GM12878 (cell line): ENCODE measurements at regions not wholly inside any gene's neighbourhood (a gene's known extent, or its start where the extent isn't known, plus 50 kb on each side); places are given as distances from the start of the nearest gene placed in this dataset.

Source experiments
- ATAC-seq: fragments of 200-7000 bp; cut with Tn5 transposase; 3 replicates; pipeline ENCODE4 v1.9.1; 2020; ENCODE audit warnings: mild to moderate bottlenecking, moderate library complexity
- BruUV-seq: library from RNA; stranded (reverse); fragments of 400-500 nt; replicated peaks from 2 replicates; lab custom pipeline; 2021; lab: Mats Ljungman, UMichigan
- CTCF ChIA-PET: fragments of 300-600 bp; sonication (Branson Sonifier 250); formaldehyde crosslinking; extraction: SDS; loops from one replicate; lab custom pipeline; 2021; ENCODE audit warnings: inconsistent platforms; lab: Yijun Ruan, JAX
- POLR2A ChIA-PET: fragments of 350-600 bp; formaldehyde crosslinking; extraction: SDS; loops from one replicate; lab custom pipeline; 2021; ENCODE audit warnings: inconsistent platforms; lab: Charles Lee
- RAD21 ChIA-PET: fragments of 300-600 bp; sonication (Branson Sonifier 250); formaldehyde crosslinking; loops from one replicate; lab custom pipeline; 2023; ENCODE audit warnings: antibody characterized with exemption; ENCODE audit not compliant: unreplicated experiment; lab: Charles Lee
- SMC1A ChIA-PET: fragments of 300-600 bp; sonication (Branson Sonifier 250); formaldehyde crosslinking; loops from one replicate; lab custom pipeline; 2023; ENCODE audit not compliant: unreplicated experiment, uncharacterized antibody; lab: Charles Lee
- DNase-seq: peaks from one replicate; pipeline ENCODE4 v3.0.0-alpha.2; 2011; ENCODE audit warnings: low read depth, low spot score
- FAIRE-seq: peaks from 3 replicates; lab custom pipeline; 2011; peaks lifted over from hg19 to GRCh38; lab: Jason Lieb, UNC
- H2AFZ ChIP-seq: 2 replicates; pipeline ENCODE4 v1.6.0; 2011; ENCODE audit warnings: low read depth, low read length, control low read depth; ENCODE audit not compliant: control insufficient read depth
- H3K27ac ChIP-seq: 2 replicates; pipeline ENCODE4 v1.5.1; 2011; ENCODE audit warnings: control low read depth; ENCODE audit not compliant: control insufficient read depth, insufficient read depth
- H3K27me3 ChIP-seq, 2 experiments: replicated peaks in 1 of 2; 2 replicates each; pipeline versions ENCODE4 v1.6.0 to v1.6.1; 2011; ENCODE audit warnings: low read length in 1 of 2; ENCODE audit not compliant: control insufficient read depth in 2 of 2, insufficient read depth in 2 of 2
- H3K36me3 ChIP-seq, 2 experiments: 2 replicates each; pipeline ENCODE4 v1.5.1; 2011; ENCODE audit warnings: low read length in 1 of 2; ENCODE audit not compliant: control insufficient read depth in 2 of 2, insufficient read depth in 2 of 2
- H3K4me1 ChIP-seq: 2 replicates; pipeline ENCODE4 v1.6.1; 2011; ENCODE audit warnings: mild to moderate bottlenecking, low read length, moderate library complexity, mixed read lengths; ENCODE audit not compliant: control insufficient read depth, insufficient read depth
- H3K4me2 ChIP-seq: 2 replicates; pipeline ENCODE4 v1.6.0; 2011; ENCODE audit warnings: control low read depth; ENCODE audit not compliant: control insufficient read depth, insufficient read depth
- H3K4me3 ChIP-seq: fragments of 200-600 bp; sonication (generic); 2 replicates; pipeline ENCODE4 v1.5.1; 2016
- H3K79me2 ChIP-seq: 2 replicates; pipeline ENCODE4 v1.6.0; 2011; ENCODE audit warnings: low read length; ENCODE audit not compliant: control insufficient read depth, insufficient read depth
- H3K9ac ChIP-seq: 2 replicates; pipeline ENCODE4 v1.8.0; 2011; ENCODE audit warnings: low read length, control low read depth, mixed read lengths; ENCODE audit not compliant: control insufficient read depth, insufficient read depth
- H3K9me3 ChIP-seq: replicated peaks from 3 replicates; pipeline ENCODE4 v1.5.1; 2011; ENCODE audit warnings: mild to moderate bottlenecking, low read length; ENCODE audit not compliant: control insufficient read depth, insufficient read depth
- H4K20me1 ChIP-seq: 2 replicates; pipeline ENCODE4 v1.6.0; 2011; ENCODE audit not compliant: control insufficient read depth, insufficient read depth
- BACH1 ChIP-seq: fragments of 450-650 bp; IDR thresholded peaks from 2 replicates; pipeline ENCODE4 v1.6.1; 2017; ENCODE audit warnings: mild to moderate bottlenecking, borderline replicate concordance
- BCLAF1 ChIP-seq: fragments of 450-650 bp; IDR thresholded peaks from 2 replicates; pipeline ENCODE4 v1.6.1; 2017; ENCODE audit warnings: antibody characterized with exemption, mild to moderate bottlenecking, moderate library complexity
- CHD2 ChIP-seq: IDR thresholded peaks from 2 replicates; pipeline ENCODE4 v1.6.1; 2011; ENCODE audit warnings: low read depth, low read length, improper control_type of control experiment, borderline replicate concordance
- CREM ChIP-seq: IDR thresholded peaks from 2 replicates; pipeline ENCODE4 v1.6.1; 2014; ENCODE audit warnings: antibody characterized with exemption, low read depth
- FOS ChIP-seq: IDR thresholded peaks from 3 replicates; pipeline ENCODE4 v1.6.1; 2011; ENCODE audit warnings: borderline replicate concordance; ENCODE audit not compliant: insufficient read length; ENCODE audit errors: extremely low read depth
- FOXK2 ChIP-seq: fragments of 450-650 bp; IDR thresholded peaks from 2 replicates; pipeline ENCODE4 v1.6.1; 2017; ENCODE audit warnings: mild to moderate bottlenecking, moderate library complexity
- IRF4 ChIP-seq: IDR thresholded peaks from 2 replicates; pipeline ENCODE4 v1.6.1; 2011; ENCODE audit warnings: low read depth, low read length
- MEF2B ChIP-seq: fragments of 450-650 bp; IDR thresholded peaks from 2 replicates; pipeline ENCODE4 v1.6.1; 2018; ENCODE audit warnings: mild to moderate bottlenecking, moderate library complexity; ENCODE audit not compliant: partially characterized antibody, poor library complexity, severe bottlenecking
- NFYB ChIP-seq: IDR thresholded peaks from 2 replicates; pipeline ENCODE4 v1.6.1; 2011; ENCODE audit warnings: low read depth, mild to moderate bottlenecking, low read length, improper control_type of control experiment, moderate library complexity; ENCODE audit not compliant: insufficient read depth
- NR2C1 ChIP-seq: fragments of 450-650 bp; IDR thresholded peaks from 2 replicates; pipeline ENCODE4 v1.6.1; 2017; ENCODE audit warnings: antibody characterized with exemption, mild to moderate bottlenecking, moderate library complexity
- SMARCA5 ChIP-seq: fragments of 450-650 bp; IDR thresholded peaks from 2 replicates; pipeline ENCODE4 v1.6.1; 2017; ENCODE audit warnings: mild to moderate bottlenecking
- ZBED1 ChIP-seq: IDR thresholded peaks from 2 replicates; pipeline ENCODE4 v1.6.1; 2016; ENCODE audit warnings: borderline replicate concordance
- ZNF622 ChIP-seq: fragments of 450-650 bp; IDR thresholded peaks from 2 replicates; pipeline ENCODE4 v1.6.1; 2017; ENCODE audit warnings: mild to moderate bottlenecking, inconsistent platforms
- WGBS: methylation state at CpG from one replicate; pipeline ENCODE4 v1.1.6; 2016; ENCODE audit warnings: low lambda C conversion rate; ENCODE audit not compliant: insufficient replicate concordance, insufficient coverage; ENCODE audit errors: missing lambda C conversion rate; 5-methylcytosine and 5-hydroxymethylcytosine counted together
- in situ Hi-C: fragments of 300-500 bp; cut with MboI; formaldehyde crosslinking; loops from 9 replicates; pipeline ENCODE4 v1.14.3; 2018; ENCODE audit warnings: mixed read lengths
- intact Hi-C: fragments of 100-400 bp; cut with micrococcal nuclease; formaldehyde crosslinking; loops from one replicate; pipeline ENCODE4 v1.14.2; 2022; ENCODE audit not compliant: unreplicated experiment
- TF ChIP-seq, protein P1 (sequence below): fragments of 450-650 bp; IDR thresholded peaks from 2 replicates; pipeline ENCODE4 v1.6.1; 2016; ENCODE audit warnings: mild to moderate bottlenecking
- TF ChIP-seq, protein P2 (sequence below): fragments of 450-650 bp; IDR thresholded peaks from 2 replicates; pipeline ENCODE4 v1.6.1; 2018; ENCODE audit warnings: mild to moderate bottlenecking, low read depth, moderate library complexity; ENCODE audit not compliant: partially characterized antibody

DNA sequence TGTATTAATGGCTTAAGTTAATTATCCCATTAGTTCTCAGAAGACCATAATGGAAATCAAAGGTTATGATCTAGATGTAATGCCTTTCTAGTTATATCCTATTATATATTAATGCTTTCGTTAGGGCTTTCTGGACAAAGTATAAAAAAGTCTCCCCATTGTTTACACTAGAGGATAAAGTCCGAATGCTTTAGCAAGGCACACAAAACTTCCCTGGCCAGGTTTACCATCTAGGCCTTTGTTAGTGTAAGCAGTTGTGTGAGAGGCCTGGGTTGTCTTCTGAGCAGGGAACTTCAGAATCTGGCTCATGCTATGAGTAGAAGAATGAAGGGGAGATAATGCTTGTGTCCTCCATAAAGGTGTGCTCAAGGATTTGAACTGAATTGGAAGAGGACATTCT, 106.3 kb upstream of the MEIS2 start:
- H3K4me2 ChIP-seq = no peak overlapping the region
- no peak for FAIRE-seq
- no peak overlapping the region for H3K9ac ChIP-seq
- intact Hi-C loops (no loop called here), in situ Hi-C loops (no loop called here)
- no peaks in the 10 kb centered on the region for H3K27me3 ChIP-seq
- no peak for ATAC-seq
- SMC1A ChIA-PET = no interaction called here
- no TSS peak for BruUV-seq
- 8% methylated on average over 2 of the region's 2 CpGs for WGBS
- no peak overlapping the region for H3K4me3 ChIP-seq
- H3K27ac ChIP-seq = no peak overlapping the region
- H3K9me3 ChIP-seq = no peaks in the 10 kb centered on the region; the same call in 2 of the 3 replicates
- H3K4me1 ChIP-seq = no peaks in the 10 kb centered on the region
- no peaks in the 10 kb centered on the region for H3K79me2 ChIP-seq
- POLR2A ChIA-PET = no interaction called here
- no peaks in the 10 kb centered on the region for H3K36me3 ChIP-seq
- no peak overlapping the region for H2AFZ ChIP-seq
- RAD21 ChIA-PET = no interaction called here
- no peak for DNase-seq
- CTCF ChIA-PET = no interaction called here
- H4K20me1 ChIP-seq = no peaks in the 10 kb centered on the region
- TF ChIP-seq IRF4 (no peak), CREM (no peak), NR2C1 (no peak), SMARCA5 (no peak), ZNF622 (no peak), ZBED1 (no peak), NFYB (no peak), CHD2 (no peak), BCLAF1 (no peak), FOXK2 (no peak), BACH1 (no peak), FOS (no peak), MEF2B (no peak)
- TF ChIP-seq, protein P1, sequence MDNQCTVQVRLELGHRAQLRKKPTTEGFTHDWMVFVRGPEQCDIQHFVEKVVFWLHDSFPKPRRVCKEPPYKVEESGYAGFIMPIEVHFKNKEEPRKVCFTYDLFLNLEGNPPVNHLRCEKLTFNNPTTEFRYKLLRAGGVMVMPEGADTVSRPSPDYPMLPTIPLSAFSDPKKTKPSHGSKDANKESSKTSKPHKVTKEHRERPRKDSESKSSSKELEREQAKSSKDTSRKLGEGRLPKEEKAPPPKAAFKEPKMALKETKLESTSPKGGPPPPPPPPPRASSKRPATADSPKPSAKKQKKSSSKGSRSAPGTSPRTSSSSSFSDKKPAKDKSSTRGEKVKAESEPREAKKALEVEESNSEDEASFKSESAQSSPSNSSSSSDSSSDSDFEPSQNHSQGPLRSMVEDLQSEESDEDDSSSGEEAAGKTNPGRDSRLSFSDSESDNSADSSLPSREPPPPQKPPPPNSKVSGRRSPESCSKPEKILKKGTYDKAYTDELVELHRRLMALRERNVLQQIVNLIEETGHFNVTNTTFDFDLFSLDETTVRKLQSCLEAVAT = no peak
- TF ChIP-seq, protein P2, sequence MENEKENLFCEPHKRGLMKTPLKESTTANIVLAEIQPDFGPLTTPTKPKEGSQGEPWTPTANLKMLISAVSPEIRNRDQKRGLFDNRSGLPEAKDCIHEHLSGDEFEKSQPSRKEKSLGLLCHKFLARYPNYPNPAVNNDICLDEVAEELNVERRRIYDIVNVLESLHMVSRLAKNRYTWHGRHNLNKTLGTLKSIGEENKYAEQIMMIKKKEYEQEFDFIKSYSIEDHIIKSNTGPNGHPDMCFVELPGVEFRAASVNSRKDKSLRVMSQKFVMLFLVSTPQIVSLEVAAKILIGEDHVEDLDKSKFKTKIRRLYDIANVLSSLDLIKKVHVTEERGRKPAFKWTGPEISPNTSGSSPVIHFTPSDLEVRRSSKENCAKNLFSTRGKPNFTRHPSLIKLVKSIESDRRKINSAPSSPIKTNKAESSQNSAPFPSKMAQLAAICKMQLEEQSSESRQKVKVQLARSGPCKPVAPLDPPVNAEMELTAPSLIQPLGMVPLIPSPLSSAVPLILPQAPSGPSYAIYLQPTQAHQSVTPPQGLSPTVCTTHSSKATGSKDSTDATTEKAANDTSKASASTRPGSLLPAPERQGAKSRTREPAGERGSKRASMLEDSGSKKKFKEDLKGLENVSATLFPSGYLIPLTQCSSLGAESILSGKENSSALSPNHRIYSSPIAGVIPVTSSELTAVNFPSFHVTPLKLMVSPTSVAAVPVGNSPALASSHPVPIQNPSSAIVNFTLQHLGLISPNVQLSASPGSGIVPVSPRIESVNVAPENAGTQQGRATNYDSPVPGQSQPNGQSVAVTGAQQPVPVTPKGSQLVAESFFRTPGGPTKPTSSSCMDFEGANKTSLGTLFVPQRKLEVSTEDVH = no peak
